Peyer's patch (tissue), 4 donors: ENCODE measurements at regions not wholly inside any gene's neighbourhood (a gene's known extent, or its start where the extent isn't known, plus 50 kb on each side); places are given as distances from the start of the nearest gene placed in this dataset.

Source experiments
- DNase-seq, 3 donors: peaks; one replicate each; pipeline ENCODE4 v3.0.0-alpha.2; 2017 to 2019
- H3K27ac ChIP-seq, 4 donors: fragments of 200-600 bp; sonication (generic); one replicate each; pipeline ENCODE4 v1.5.1; 2016 to 2019
- H3K27me3 ChIP-seq, 2 donors: fragments of 200-600 bp; sonication (generic); one replicate each; pipeline ENCODE4 v1.5.1; 2019
- H3K36me3 ChIP-seq, 3 donors: fragments of 200-600 bp; sonication (generic); one replicate each; pipeline ENCODE4 v1.5.1; 2016 to 2019
- H3K4me1 ChIP-seq, 4 donors: fragments of 200-600 bp; sonication (generic); one replicate each; pipeline ENCODE4 v1.5.1; 2016 to 2019
- H3K4me3 ChIP-seq, 4 donors: fragments of 200-600 bp; sonication (generic); 1 replicate in 3 of 4; 2 replicates in 1 of 4; pipeline ENCODE4 v1.5.1; 2016 to 2019; ENCODE audit warnings: mild to moderate bottlenecking in 1 of 4
- H3K9me3 ChIP-seq, 4 donors: fragments of 200-600 bp; sonication (generic); one replicate each; pipeline ENCODE4 v1.5.1; 2016 to 2019; ENCODE audit warnings: mild to moderate bottlenecking in 1 of 4
- POLR2A ChIP-seq, 2 donors: fragments of 450-650 bp; IDR thresholded peaks; one replicate each; pipeline ENCODE4 v1.5.1; 2017; ENCODE audit warnings: antibody characterized with exemption in 2 of 2, mild to moderate bottlenecking in 2 of 2, moderate library complexity in 2 of 2
- TF ChIP-seq, protein P1 (sequence below), 6 experiments: fragments of 450-650 bp in 4 of 6; fragments of 200-600 bp in 2 of 6; sonication (generic) in 1 of 6; IDR thresholded peaks; one replicate each; pipeline ENCODE4 v1.5.1; 2017 to 2019; ENCODE audit warnings: antibody characterized with exemption in 6 of 6, mild to moderate bottlenecking in 3 of 6, moderate library complexity in 1 of 6

DNA sequence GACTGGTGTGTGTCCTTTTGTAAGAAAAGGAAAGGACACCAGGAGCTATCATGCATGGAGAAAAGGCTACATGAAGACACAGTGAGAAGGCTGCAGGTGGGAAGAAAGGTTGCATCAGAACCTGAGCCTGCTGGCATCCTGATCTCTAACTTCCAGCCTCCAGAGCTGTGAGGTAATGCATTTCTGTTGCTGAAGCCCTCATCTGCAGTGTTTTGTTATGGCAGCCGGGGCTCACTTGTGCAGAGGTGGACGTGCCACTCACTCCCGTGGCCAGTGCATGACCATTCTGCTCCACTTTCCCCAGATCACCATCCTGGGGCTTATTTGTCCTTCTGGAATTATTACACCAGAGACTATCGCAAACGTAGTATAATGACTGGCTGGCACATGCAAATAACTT is 155.3 kb downstream of the IRS2 start:
- Histone ChIP-seq H3K4me3 (no peak overlapping the region), H3K27ac (no peak overlapping the region), H3K4me1 (no peaks in the 10 kb centered on the region), H3K9me3 (no peaks in the 10 kb centered on the region), H3K36me3 (no peaks in the 10 kb centered on the region), H3K27me3 (no peaks in the 10 kb centered on the region)
- TF ChIP-seq, protein P1, sequence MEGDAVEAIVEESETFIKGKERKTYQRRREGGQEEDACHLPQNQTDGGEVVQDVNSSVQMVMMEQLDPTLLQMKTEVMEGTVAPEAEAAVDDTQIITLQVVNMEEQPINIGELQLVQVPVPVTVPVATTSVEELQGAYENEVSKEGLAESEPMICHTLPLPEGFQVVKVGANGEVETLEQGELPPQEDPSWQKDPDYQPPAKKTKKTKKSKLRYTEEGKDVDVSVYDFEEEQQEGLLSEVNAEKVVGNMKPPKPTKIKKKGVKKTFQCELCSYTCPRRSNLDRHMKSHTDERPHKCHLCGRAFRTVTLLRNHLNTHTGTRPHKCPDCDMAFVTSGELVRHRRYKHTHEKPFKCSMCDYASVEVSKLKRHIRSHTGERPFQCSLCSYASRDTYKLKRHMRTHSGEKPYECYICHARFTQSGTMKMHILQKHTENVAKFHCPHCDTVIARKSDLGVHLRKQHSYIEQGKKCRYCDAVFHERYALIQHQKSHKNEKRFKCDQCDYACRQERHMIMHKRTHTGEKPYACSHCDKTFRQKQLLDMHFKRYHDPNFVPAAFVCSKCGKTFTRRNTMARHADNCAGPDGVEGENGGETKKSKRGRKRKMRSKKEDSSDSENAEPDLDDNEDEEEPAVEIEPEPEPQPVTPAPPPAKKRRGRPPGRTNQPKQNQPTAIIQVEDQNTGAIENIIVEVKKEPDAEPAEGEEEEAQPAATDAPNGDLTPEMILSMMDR (IDR thresholded peaks at IDR 0.05) = no peak
- no peak for TF ChIP-seq POLR2A (IDR thresholded peaks at IDR 0.05)
- DNase-seq = no peak

GRCh38 chr13:109630271-109630670 is 156.1 kb downstream of the IRS2 start:
- DNase-seq = no peak
- H3K4me1 ChIP-seq = no peaks in the 10 kb centered on the region
- H3K27ac ChIP-seq = no peak overlapping the region
- no peaks in the 10 kb centered on the region for H3K9me3 ChIP-seq
- H3K27me3 ChIP-seq = no peaks in the 10 kb centered on the region
- H3K4me3 ChIP-seq = no peak overlapping the region
- TF ChIP-seq POLR2A (IDR thresholded peaks at IDR 0.05) = no peak
- TF ChIP-seq, protein P1 (IDR thresholded peaks at IDR 0.05) = no peak
- no peaks in the 10 kb centered on the region for H3K36me3 ChIP-seq

GRCh38 chr13:109629737-109630136 is 156.6 kb downstream of the IRS2 start:
- H3K27me3 ChIP-seq = no peaks in the 10 kb centered on the region
- H3K4me1 ChIP-seq = no peaks in the 10 kb centered on the region
- no peak overlapping the region for H3K27ac ChIP-seq
- DNase-seq = no peak
- H3K36me3 ChIP-seq = no peaks in the 10 kb centered on the region
- TF ChIP-seq, protein P1 (IDR thresholded peaks at IDR 0.05) = no peak
- no peak for TF ChIP-seq POLR2A (IDR thresholded peaks at IDR 0.05)
- H3K9me3 ChIP-seq = no peaks in the 10 kb centered on the region
- no peak overlapping the region for H3K4me3 ChIP-seq

- no peak for TF ChIP-seq POLR2A (IDR thresholded peaks at IDR 0.05)
- TF ChIP-seq, protein P1 (IDR thresholded peaks at IDR 0.05) = no peak
- Histone ChIP-seq H3K27me3 (no peaks in the 10 kb centered on the region), H3K36me3 (no peaks in the 10 kb centered on the region), H3K9me3 (no peaks in the 10 kb centered on the region), H3K4me1 (no peaks in the 10 kb centered on the region), H3K4me3 (no peak overlapping the region), H3K27ac (no peak overlapping the region)
- DNase-seq = no peak
Measured at GRCh38 chr13:109628251-109628699, 158.1 kb downstream of the IRS2 start.

DNA sequence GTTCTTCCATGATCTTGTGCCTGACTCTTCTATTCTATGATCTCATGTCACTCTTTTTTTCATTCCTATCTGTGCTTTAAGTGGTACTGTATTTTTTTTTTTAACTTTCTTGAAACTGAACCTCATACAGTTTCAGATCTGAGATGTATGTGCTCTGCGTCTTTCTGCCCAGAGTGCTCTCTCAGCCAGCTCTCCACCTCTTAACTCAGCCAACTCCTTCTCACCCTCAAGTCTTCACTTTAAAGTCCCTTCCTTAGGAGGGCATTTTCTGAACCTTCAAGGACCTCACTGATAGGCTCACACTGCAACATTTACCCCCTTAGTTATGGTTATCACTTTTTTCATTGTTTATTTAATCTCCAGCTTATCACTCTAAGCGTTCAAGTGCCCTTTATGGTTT is 158.7 kb downstream of the IRS2 start:
- Histone ChIP-seq H3K27me3 (no peaks in the 10 kb centered on the region), H3K4me3 (no peak overlapping the region), H3K9me3 (no peaks in the 10 kb centered on the region), H3K27ac (no peak overlapping the region), H3K4me1 (no peaks in the 10 kb centered on the region), H3K36me3 (no peaks in the 10 kb centered on the region)
- no peak for DNase-seq
- TF ChIP-seq, protein P1 (IDR thresholded peaks at IDR 0.05) = no peak
- TF ChIP-seq POLR2A (IDR thresholded peaks at IDR 0.05) = no peak
